ENCODE measurements at regions not wholly inside any gene's neighbourhood (a gene's known extent, or its start where the extent isn't known, plus 50 kb on each side); places are given as distances from the start of the nearest gene placed in this dataset.

DNA sequence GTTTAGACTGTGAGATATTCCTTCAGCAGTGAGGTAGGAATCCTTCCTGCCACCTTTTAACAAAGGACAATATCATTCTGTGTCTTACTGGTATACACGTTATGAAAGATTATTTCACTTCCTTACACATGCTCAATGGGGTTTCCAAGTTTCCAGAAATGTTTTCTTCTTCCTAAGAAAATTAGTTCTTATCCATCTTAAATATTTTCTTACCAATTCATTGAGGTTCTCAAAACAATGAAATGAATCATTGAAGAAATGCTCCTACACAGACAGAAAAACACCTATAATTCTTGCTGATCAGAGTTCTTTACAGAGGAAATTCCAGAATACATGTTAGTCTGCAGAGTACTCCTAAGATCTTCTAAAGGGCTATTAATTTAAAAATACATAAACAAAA is 51.4 kb upstream of the SEC61G start:
- FAIRE-seq = peak; percentile 77

DNA sequence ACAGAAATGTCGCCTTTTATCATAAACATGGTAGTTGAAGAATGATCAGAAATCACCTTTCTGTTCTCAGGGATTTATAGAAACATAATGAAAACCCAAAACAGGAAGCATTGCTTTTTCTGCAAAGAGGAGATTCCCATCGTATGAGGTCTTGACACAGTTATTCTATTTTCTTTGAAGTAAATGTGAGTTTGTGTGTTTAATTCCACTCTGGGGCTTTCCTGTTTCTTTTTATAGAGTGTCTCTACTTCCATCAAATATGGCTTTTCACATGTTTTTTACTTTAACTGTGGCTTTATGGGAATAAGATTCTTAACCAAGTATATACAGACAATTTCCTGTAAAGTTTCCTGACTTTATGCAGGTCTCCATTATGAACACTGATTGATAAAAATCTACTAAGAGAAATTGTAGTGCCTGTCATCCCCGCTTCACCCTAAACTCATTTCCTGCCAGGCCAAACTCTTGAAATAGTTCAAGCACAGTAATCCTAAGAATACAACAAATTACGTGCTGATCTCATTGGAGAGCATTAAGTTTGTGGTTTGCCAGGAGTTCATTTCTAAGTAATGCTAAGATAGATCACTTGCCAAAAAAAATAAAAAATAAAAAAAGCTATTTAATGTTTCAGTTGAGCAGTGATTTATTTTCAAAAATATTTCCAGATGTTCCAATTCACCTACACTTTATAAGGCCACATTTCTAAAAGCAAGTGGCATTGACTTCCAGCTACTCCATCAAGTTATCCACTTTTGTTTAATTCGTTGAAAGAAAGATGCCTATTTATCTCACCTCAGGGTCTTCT is 52.2 kb upstream of the SEC61G start:
- peak; percentile 87 for FAIRE-seq

DNA sequence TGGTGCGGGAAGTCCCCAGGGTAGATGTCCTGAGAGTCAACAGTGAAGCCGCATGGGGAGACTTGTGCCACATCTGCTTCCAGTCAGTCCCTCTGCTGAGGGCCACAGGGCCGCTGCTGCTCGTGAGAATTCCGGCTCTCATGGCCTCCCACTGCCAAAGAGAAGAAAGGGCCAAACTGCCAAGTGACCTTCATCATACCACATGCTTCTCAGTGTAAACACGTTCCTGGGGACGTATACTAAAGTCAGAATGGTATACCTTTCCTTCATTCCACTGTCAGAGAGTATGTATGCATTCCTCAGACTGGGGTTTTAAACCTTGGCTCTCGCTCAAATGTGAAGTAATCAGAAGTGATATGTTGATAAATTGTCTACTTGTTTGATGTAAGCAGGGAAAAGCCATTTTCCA is 52.8 kb upstream of the SEC61G start:
- FAIRE-seq = no peak

- no peak for FAIRE-seq
These were observed 53.8 kb upstream of the SEC61G start for GRCh38 chr7:54812756-54813322.

GRCh38 chr7:54813398-54813797 is 54.4 kb upstream of the SEC61G start:
- FAIRE-seq = no peak

- no peak for FAIRE-seq
These were observed 55.4 kb upstream of the SEC61G start for GRCh38 chr7:54814401-54814800.

- no peak for FAIRE-seq
These were observed 58.1 kb upstream of the SEC61G start for GRCh38 chr7:54817152-54817551.

GRCh38 chr7:54823776-54824175 is 64.8 kb upstream of the SEC61G start:
- FAIRE-seq = no peak

- no peak for FAIRE-seq
These were observed 65.6 kb upstream of the SEC61G start for GRCh38 chr7:54824655-54825054.

DNA sequence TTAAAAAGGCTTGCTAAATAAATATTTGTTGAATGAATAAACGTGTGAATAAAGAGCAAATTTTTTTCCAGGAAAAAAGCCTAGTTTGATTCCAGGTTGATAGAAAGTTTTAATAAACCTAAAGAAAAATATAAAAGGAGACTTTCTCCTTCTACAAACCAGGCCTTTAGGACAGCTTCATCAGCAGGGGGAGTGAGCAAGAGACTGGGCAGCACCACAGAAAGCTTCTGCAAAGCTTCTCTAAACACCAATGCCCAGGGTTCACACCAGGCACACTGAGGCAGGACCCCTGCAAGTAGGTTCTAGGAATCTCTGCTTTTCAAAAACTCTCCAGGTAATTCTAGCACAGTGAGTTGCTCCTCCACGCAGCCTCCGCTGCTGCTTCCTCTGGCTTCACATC is 66.4 kb upstream of the SEC61G start:
- no peak for FAIRE-seq

GRCh38 chr7:54827734-54828133 is 68.7 kb upstream of the SEC61G start:
- FAIRE-seq = no peak

DNA sequence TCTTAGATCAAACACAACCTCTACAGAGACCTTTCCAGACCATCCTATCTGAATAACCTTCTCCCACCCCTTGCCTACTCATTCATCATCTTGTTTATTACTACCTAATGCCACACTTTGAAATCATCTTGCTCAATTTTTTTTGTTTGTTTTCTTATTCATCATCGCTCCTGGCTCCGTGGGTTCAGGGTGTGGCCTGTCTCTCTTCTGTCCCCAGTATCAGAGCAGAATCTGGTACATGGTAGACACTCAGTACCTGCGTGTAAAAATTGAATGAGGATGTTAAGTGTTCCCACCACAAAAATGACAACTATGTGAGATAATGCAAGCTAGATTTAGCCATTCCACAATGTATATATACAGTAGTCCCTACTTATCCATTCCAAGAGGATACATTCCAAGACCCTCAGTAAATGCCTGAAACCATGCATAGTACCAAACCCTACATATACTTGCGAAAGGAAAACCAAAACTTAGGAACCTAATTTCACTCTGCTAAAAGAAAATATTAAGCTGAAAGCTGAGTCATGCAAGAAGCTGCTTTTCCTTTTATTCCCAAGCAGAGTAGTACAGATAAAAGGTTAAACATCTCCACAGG is 72.1 kb upstream of the SEC61G start:
- no peak for FAIRE-seq

- FAIRE-seq = no peak
These were observed 72.7 kb upstream of the SEC61G start for GRCh38 chr7:54831644-54832095.

- no peak for FAIRE-seq
These were observed 74.0 kb upstream of the SEC61G start for GRCh38 chr7:54833001-54833467.

DNA sequence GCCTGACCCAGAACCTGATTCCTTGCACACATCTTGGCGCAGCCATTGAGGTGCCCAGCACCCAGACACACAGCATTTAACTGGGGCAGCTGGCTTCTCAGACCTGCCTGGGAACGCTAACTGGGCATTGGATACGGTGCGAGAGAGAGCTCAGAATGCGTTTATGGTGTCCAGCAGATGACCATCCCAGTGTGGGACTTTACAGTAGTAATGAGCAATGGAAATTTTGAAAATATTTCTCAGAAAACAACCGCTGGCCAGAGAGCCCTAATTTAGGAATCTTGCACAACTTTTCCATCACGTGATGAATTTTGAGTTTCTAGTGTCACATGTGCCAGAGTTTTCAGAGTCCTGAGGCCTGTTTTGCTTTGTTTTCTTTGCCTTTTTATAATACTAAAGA is 78.2 kb upstream of the SEC61G start:
- FAIRE-seq = peak; percentile 79

GRCh38 chr7:54837761-54838160 is 78.8 kb upstream of the SEC61G start:
- FAIRE-seq = no peak

DNA sequence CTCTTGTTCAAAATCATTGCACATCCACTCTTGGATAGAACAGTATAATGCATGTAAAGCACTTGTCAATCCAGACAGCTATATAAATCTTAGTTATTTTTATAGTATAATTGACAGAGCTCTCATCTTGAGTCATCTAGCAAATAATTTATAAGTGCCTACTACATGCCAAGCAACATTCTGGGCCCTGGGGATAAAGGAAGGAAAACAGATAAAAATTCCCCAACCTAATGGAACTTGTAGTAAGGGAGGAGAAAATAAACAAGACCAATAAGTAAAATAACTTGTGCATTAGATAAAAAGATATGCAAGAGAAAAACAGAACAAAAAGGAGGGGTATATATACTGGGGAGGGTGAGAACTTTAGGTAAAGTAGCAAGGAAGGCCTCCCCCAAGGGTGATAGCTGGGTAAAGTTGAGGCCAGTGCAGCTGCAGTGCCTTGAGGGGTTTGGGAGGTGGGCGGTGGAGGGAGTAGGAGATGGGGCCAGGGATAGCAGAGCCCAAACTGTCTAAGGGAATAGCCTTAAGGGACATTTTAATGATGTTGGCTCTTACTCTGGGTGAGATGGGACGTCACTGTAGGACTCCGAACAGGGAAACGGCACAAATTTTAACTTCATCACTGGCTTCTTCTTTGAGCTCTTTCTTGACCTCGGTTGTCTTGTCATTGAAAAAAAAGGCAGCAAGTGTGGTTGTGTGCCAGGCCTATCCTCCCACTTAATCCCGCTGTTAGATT is 79.3 kb upstream of the SEC61G start:
- no peak for FAIRE-seq

DNA sequence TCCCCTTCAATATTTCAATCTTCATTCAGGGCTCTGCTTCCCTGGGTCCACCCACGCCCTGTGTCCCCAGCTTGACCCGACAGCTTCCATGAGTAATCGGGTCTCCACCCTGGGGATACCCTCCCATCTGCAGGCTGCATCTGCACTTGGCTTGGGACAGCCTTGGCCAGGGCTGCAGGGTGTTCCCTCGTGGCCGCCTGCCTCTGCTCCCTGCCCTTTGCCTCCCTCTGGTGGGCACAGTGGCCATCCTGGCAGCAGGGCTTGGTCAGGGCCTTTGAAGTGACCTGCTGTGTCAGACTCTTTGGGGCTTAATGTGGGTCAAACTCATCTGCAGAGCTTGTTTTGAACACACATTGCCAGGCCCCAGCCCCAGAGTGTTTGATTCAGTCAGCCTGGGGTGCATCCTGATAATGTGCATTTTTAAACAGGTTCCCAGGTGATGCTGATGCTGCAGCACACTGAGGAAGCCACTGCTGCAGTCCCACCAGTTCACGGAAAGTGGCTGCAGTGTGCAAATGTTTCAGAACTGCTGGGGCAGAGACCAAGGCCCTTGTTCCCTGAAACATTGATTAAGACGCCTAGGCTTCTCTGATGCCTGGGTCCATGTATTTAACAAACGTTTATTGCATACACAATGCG is 80.7 kb upstream of the SEC61G start:
- no peak for FAIRE-seq

- FAIRE-seq = no peak
These were observed 83.0 kb upstream of the SEC61G start for GRCh38 chr7:54841772-54842697.

- FAIRE-seq = no peak
These were observed 84.9 kb upstream of the SEC61G start for GRCh38 chr7:54843841-54844355.

DNA sequence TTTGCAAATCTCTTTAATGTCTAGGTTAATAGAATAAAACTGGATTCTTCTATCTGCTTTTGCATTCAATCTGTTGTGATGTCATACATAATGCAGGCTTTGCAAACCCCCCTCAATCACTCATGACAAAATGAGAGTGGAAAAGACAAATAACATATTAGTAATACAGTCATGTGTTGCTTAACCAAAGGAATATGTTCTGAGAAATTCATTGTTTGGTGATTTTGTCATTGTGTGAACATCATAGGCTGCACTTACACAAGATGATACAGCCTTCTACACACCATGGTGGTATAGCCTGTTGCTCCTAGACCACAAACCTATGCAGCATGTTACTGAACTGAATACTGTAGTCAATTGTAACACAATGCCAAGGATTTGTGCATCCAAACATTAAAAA is 87.3 kb upstream of the SEC61G start:
- FAIRE-seq = no peak

Measured in endometrium (tissue), 2 donors.